Duodenal mucosa (tissue), 2 donors: ENCODE measurements at regions not wholly inside any gene's neighbourhood (a gene's known extent, or its start where the extent isn't known, plus 50 kb on each side); places are given as distances from the start of the nearest gene placed in this dataset.
"Not testable (repeated sequence)": the region's sequence is repeated elsewhere in the genome, so short reads cannot be mapped to it uniquely, and the experiment has no call there.

ENCODE experiments used
- H3K27ac ChIP-seq: one replicate; pipeline ENCODE4 v1.7.0; 2013; ENCODE audit warnings: low read depth, low read length
- H3K27me3 ChIP-seq, 2 donors: one replicate each; pipeline ENCODE4 v1.7.0; 2013; ENCODE audit warnings: low read length in 2 of 2, control low read depth in 1 of 2; ENCODE audit not compliant: insufficient read depth in 2 of 2, control insufficient read depth in 1 of 2
- H3K36me3 ChIP-seq, 2 donors: one replicate each; pipeline ENCODE4 v1.7.0; 2013; ENCODE audit warnings: low read length in 2 of 2, control low read depth in 1 of 2; ENCODE audit not compliant: insufficient read depth in 2 of 2, control insufficient read depth in 1 of 2
- H3K4me1 ChIP-seq, 2 donors: one replicate each; pipeline ENCODE4 v1.7.0; 2013; ENCODE audit warnings: low read length in 2 of 2, control low read depth in 1 of 2; ENCODE audit not compliant: insufficient read depth in 2 of 2, control insufficient read depth in 1 of 2
- H3K4me3 ChIP-seq, 2 donors: one replicate each; pipeline ENCODE4 v1.7.0; 2013; ENCODE audit warnings: low read length in 2 of 2, low read depth in 1 of 2
- H3K9ac ChIP-seq, 2 donors: one replicate each; pipeline ENCODE4 v1.7.0; 2013; ENCODE audit warnings: low read length in 2 of 2, low read depth in 1 of 2
- H3K9me3 ChIP-seq, 2 donors: one replicate each; pipeline ENCODE4 v1.7.0; 2013; ENCODE audit warnings: low read length in 2 of 2, control low read depth in 1 of 2; ENCODE audit not compliant: control insufficient read depth in 1 of 2

DNA sequence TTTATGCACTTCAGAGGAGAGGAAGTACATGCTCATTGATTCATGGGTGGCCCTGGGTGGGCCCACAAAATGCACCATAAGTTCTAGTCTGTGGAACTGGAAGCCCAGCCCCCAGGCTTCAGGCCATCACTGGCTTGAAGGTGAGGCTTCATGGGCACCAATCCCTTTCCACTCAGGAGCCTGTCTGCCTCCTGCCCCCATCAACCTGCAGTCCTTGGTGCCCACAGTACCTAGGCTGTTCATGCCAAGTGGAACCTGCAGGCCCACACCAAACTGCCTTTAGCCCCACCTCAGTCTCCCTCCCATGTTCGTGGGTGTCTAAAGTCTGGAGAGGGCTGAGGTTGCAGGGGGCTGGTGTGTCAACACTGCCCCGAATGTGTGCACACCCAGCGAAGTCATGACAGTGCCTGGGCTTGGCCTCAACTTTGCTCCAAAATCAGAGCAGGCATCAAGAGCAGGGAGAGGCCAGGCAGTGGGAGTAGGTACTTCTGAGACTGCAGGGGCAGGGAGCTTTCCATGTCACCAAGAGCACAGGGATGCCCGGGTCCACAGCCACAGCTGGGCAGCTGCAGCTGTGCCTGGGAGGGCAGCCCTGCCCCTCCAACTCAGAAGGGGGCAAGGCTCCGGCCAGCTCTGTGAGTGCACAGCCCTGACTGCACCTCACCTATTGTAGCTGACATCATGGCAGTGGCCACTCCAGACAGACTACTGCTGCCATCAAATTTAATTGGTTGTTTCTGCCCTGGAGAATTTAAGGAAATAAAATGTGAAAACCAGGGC lies 1250.4 kb upstream of the IGFBP7 start:
- Histone ChIP-seq H3K9me3 (peaks cover 13 to 15% of the 10 kb centered on the region in 2 donors), H3K4me3 (no peak overlapping the region), H3K9ac (no peak overlapping the region), H3K27ac (no peak overlapping the region), H3K27me3 (no peaks in the 10 kb centered on the region), H3K4me1 (no peaks in the 10 kb centered on the region), H3K36me3 (no peaks in the 10 kb centered on the region)

- Histone ChIP-seq H3K4me1 (no peaks in the 10 kb centered on the region), H3K9me3 (peaks cover 13 to 15% of the 10 kb centered on the region in 2 donors), H3K9ac (no peak overlapping the region), H3K36me3 (no peaks in the 10 kb centered on the region), H3K27ac (no peak overlapping the region), H3K27me3 (no peaks in the 10 kb centered on the region), H3K4me3 (no peak overlapping the region)
Observed at GRCh38 chr4:58359590-58359989, 1249.4 kb upstream of the IGFBP7 start.

- no peak overlapping the region for H3K4me3 ChIP-seq
- peaks cover 13 to 15% of the 10 kb centered on the region in 2 donors for H3K9me3 ChIP-seq
- no peaks in the 10 kb centered on the region for H3K27me3 ChIP-seq
Observed at GRCh38 chr4:58357947-58358346, 1247.8 kb upstream of the IGFBP7 start.

GRCh38 chr4:58325070-58325469 lies 1214.9 kb upstream of the IGFBP7 start:
- no peak overlapping the region for H3K4me3 ChIP-seq
- no peaks in the 10 kb centered on the region for H3K27me3 ChIP-seq
- H3K4me1 ChIP-seq = no peaks in the 10 kb centered on the region
- H3K9me3 ChIP-seq = no peaks in the 10 kb centered on the region
- no peaks in the 10 kb centered on the region for H3K36me3 ChIP-seq
- no peak overlapping the region for H3K27ac ChIP-seq
- no peak overlapping the region for H3K9ac ChIP-seq

More at GRCh38 chr4:58357947-58358346, 1247.8 kb upstream of the IGFBP7 start:
- H3K4me1 ChIP-seq = no peaks in the 10 kb centered on the region
- no peaks in the 10 kb centered on the region for H3K36me3 ChIP-seq
- H3K27ac ChIP-seq = no peak overlapping the region
- H3K9ac ChIP-seq = no peak overlapping the region

DNA sequence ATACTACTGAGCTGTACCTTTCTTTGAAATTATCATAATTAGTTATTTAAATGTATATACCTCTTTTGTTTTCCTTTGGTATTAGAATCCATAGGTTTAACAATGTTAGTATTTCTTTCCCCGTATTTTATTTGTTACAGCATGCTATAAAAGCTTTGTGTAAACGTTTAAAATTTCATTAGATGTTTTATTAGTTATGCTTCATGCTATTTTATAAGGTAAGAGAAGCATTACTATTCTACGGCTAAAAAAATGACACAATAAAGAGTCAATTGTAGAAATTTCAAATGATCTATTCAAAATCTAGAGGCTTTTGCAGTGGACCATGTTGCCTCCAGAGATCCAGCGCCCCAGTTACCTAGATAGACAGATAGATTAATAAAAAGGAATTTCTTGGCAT lies 1203.3 kb upstream of the IGFBP7 start:
- Histone ChIP-seq H3K9me3 (peaks cover 0 to 4% of the 10 kb centered on the region in 2 donors), H3K36me3 (no peaks in the 10 kb centered on the region), H3K27ac (no peak overlapping the region), H3K9ac (no peak overlapping the region), H3K4me3 (no peak overlapping the region), H3K27me3 (no peaks in the 10 kb centered on the region), H3K4me1 (no peaks in the 10 kb centered on the region)

DNA sequence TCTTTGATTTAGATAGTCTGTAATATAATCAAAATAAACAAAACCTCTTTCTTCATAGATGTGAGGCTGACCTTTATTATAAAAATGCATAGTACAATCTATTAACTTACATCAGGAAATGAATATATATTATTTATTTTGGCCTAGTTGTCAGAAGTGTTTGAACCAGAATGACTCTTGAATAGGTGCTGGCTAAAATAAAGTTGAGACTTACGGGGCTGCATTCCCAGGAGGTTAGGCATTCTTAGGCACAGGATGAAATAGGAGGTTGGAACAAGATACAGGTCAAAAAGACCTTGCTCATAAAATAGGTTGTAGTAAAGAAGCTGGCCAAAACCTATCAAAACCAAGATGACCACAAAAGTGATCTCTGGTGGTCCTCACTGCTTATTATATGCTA lies 1193.3 kb upstream of the IGFBP7 start:
- H3K4me1 ChIP-seq = no peaks in the 10 kb centered on the region
- no peak overlapping the region for H3K4me3 ChIP-seq
- H3K36me3 ChIP-seq = no peaks in the 10 kb centered on the region
- no peaks in the 10 kb centered on the region for H3K27me3 ChIP-seq
- H3K9me3 ChIP-seq = no peaks in the 10 kb centered on the region
- no peak overlapping the region for H3K27ac ChIP-seq
- no peak overlapping the region for H3K9ac ChIP-seq

- Histone ChIP-seq H3K27me3 (no peaks in the 10 kb centered on the region), H3K9me3 (no peaks in the 10 kb centered on the region), H3K36me3 (no peaks in the 10 kb centered on the region), H3K4me3 (no peak overlapping the region), H3K4me1 (no peaks in the 10 kb centered on the region), H3K27ac (no peak overlapping the region), H3K9ac (no peak overlapping the region)
Observed at GRCh38 chr4:58301376-58301999, 1191.3 kb upstream of the IGFBP7 start.

- Histone ChIP-seq H3K27me3 (no peaks in the 10 kb centered on the region), H3K9ac (no peak overlapping the region), H3K4me3 (no peak overlapping the region), H3K4me1 (no peaks in the 10 kb centered on the region), H3K27ac (no peak overlapping the region), H3K9me3 (peaks cover 4 to 9% of the 10 kb centered on the region in 2 donors), H3K36me3 (no peaks in the 10 kb centered on the region)
Observed at GRCh38 chr4:58286335-58286734, 1176.2 kb upstream of the IGFBP7 start.

DNA sequence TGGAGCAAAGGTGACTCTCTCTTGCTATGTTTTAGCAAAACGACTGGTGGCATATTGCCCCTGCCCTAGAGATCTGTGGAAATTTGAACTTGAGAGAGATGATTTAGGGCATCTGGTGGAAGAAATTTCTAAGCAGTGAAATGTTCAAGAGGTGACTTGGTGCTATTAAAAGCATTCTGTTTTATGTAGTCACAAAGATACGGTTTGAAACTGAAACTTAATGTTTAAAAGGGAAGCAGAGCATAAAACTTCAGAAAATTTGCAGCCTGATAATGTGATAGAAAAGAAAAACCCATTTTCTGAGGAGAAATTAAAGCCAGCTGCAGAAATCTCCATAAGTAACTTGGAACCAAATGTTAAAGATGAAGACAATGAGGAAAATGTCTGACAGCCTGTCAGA lies 1170.7 kb upstream of the IGFBP7 start:
- not testable (repeated sequence) for H3K27me3 ChIP-seq, H3K4me1 ChIP-seq, H3K36me3 ChIP-seq, H3K9ac ChIP-seq, H3K9me3 ChIP-seq, H3K4me3 ChIP-seq, H3K27ac ChIP-seq

GRCh38 chr4:58275856-58276255 lies 1165.7 kb upstream of the IGFBP7 start:
- Histone ChIP-seq H3K27ac (no peak overlapping the region), H3K4me3 (no peak overlapping the region)

More at GRCh38 chr4:58275856-58276255, 1165.7 kb upstream of the IGFBP7 start:
- Histone ChIP-seq H3K27me3 (no peaks in the 10 kb centered on the region), H3K9me3 (peaks cover 0 to 9% of the 10 kb centered on the region in 2 donors), H3K4me1 (no peaks in the 10 kb centered on the region), H3K9ac (no peak overlapping the region), H3K36me3 (no peaks in the 10 kb centered on the region)
